ENCODE measurements at regions not wholly inside any gene's neighbourhood (a gene's known extent, or its start where the extent isn't known, plus 50 kb on each side); places are given as distances from the start of the nearest gene placed in this dataset.
A peak's percentile ranks its signal among the peaks of the same experiment; 100 is the strongest.

- no peak for ATAC-seq
Observed at GRCh38 chr3:34298653-34299052, 500.2 kb downstream of the PDCD6IP start.

GRCh38 chr3:34300621-34301020 is 502.2 kb downstream of the PDCD6IP start:
- DNase-seq, result no peak
- ATAC-seq, result no peak

More at GRCh38 chr3:34298653-34299052, 500.2 kb downstream of the PDCD6IP start:
- DNase-seq, result no peak

DNA sequence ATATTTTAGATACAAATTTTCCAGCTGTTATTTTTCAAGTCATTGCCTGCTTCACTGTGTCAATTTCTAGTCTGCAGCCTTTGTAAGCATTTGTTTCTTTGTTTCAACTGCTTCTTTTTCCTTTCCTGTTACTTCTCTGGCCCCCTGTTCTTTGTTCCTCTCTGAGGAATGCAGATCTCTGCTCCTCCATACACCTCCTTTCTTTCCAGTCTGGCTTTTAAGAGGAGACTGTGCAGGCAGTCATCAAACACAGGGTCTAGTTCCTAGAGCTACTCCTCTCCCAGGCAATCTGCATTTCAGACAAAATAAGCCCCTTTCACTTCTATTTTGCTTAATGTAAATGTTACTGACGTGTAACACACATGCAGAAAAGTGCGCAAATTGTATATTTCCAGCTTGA is 502.9 kb downstream of the PDCD6IP start:
- DNase-seq, result no peak

GRCh38 chr3:34305266-34305665 is 506.8 kb downstream of the PDCD6IP start:
- ATAC-seq, result no peak

More for the DNA sequence above, 502.9 kb downstream of the PDCD6IP start:
- ATAC-seq, result no peak

GRCh38 chr3:34312684-34313083 is 514.3 kb downstream of the PDCD6IP start:
- ATAC-seq (no peak), DNase-seq (no peak)

More at GRCh38 chr3:34305266-34305665, 506.8 kb downstream of the PDCD6IP start:
- DNase-seq, result no peak

- no peak for DNase-seq
- ATAC-seq, result no peak
Observed at GRCh38 chr3:34319881-34320280, 521.5 kb downstream of the PDCD6IP start.

DNA sequence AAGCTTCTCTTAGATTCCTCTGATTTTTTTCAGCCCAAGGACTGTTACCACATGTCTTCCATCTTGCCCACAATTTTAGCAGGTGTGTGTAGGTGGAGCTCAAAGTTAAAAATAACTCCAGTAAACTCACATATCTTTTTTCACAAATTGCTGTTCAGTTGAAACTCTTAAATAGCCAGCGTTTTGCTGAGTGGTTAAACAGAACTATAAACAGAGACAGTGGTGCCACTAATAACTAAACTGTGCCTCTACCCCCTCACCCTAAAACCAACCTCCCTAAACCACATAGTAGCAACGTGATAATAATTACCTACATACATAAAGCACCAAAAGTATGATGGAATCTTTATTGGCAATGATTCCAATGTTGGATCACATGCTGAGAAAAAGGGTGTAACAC is 525.1 kb downstream of the PDCD6IP start:
- ATAC-seq, result no peak
- DNase-seq, result no peak

DNA sequence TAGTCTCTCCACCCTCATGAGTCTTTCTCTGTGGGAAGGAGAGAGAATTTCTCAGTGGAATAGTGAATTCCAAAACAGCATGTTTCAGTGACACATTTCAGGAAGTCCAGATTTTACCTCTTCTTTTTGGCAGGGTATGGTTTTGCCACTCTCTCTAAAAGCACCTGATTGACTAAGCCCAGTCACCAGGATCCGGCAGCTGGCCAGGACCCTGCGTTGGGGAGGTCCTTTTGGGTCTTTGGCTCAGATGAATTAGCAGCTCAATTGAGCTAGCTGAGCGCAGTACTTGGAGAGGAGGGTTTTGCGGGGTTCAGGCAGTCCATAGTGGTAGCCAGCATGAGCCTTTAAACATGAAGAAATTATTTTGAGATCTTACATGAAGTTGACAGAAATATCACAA is 548.2 kb downstream of the PDCD6IP start:
- DNase-seq (no peak), ATAC-seq (no peak)

GRCh38 chr3:34351882-34352777 is 553.7 kb downstream of the PDCD6IP start:
- ATAC-seq (no peak), DNase-seq (no peak)

- DNase-seq, result no peak
- ATAC-seq, result no peak
Observed at GRCh38 chr3:34352778-34353331, 554.4 kb downstream of the PDCD6IP start.

DNA sequence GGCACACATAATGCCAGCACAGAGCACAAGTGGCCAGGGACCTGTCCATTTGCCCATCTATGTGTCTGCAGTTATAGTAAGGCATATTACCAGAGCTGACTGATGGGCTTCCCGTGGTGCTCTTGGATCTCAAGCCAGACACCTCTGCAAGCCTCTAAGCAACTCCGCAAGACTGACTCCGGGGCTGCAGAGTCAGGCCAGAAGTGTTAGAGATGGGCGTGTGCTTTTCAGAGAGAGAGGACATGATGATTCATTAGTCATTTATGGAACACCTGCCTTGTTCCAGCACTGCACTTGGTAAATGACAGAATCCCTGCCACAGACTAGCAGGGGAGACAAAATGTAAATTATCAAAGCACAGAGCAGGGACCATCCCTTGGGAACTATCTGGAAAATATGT is 559.0 kb downstream of the PDCD6IP start:
- DNase-seq, result no peak
- no peak for ATAC-seq

DNA sequence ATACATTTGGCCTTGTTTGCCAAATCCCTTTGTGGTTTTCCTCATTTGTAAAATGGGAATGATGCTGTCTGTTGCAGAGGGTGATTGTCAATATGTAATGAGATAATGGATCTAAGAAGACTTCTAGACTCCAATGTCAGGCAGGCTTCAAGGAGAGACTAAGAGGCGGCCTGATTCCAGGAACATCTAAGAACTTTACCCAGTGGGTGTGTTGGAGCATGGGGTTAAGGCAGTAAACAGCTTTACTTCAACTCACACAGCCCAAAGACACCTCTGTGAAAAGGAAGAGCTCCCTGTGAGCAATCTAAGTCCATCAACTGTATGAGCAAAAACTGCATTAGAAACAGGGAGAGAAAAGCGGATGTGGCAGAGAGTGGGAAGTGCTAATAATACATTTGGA is 560.6 kb downstream of the PDCD6IP start:
- DNase-seq (no peak), ATAC-seq (no peak)

DNA sequence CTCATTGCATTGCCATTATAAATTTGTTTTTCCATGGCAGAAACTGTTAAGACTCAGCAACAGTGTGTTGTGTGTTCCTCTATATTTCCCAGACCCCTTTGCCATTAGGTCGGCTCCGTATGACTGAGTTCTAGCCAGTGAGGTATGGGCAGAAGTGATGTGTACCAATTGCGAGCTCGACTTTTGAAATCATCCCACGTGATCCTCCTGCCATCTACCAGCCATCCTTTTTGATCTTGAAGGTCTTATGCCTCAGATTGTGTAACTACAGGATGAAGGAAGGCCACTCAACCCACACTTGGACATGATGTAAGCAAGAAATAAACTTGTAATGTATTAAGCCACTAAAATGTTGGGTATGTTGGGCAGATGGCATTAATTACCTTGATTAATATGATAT is 562.3 kb downstream of the PDCD6IP start:
- ATAC-seq, result no peak

GRCh38 chr3:34361921-34362320 is 563.5 kb downstream of the PDCD6IP start:
- DNase-seq, result no peak

More for the DNA sequence above, 562.3 kb downstream of the PDCD6IP start:
- no peak for DNase-seq

DNA sequence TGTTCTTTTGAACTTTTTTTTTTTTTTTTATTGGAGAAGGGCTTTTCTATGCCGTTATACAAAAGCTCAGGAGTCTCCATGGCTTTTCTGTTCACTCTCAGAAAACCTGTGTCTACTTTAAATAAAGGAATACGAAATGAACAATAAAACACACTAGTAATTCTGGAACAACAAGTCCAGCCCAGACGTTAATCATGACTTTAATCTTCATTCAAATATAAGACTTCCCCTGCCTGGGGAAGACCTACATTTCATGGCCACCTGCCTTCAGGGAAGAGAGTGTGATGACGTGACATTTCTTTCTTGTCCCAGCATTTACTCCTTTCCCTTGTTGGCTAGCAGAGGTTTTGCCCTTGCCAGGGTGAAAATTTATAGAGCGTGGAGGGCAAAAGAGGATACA is 564.5 kb downstream of the PDCD6IP start:
- ATAC-seq (no peak), DNase-seq (no peak)

More at GRCh38 chr3:34361921-34362320, 563.5 kb downstream of the PDCD6IP start:
- peak; percentile 46 for ATAC-seq

- no peak for ATAC-seq
- DNase-seq, result no peak
Observed at GRCh38 chr3:34363881-34364280, 565.5 kb downstream of the PDCD6IP start.

- ATAC-seq (no peak), DNase-seq (no peak)
Observed at GRCh38 chr3:34364335-34364734, 565.9 kb downstream of the PDCD6IP start.

DNA sequence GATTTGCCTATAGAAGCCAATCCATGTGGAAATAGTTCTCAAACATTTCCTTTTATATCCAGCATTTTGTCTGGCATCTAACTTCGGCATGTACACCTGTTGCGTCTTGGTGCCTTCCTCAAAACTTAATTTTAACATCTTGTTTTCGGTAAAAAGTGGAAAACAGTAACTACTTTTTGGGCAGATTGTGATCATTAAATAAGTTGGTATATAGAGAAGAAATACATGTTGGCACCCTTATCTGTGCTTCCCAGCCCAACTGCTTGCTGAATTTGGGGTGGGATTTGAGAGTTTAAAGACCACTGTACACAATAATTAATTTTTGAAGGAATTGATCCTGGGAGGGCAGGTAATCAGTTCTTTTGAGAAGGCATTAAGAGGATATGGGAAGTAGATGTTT is 566.8 kb downstream of the PDCD6IP start:
- DNase-seq, result no peak
- no peak for ATAC-seq

GRCh38 chr3:34365771-34366170 is 567.3 kb downstream of the PDCD6IP start:
- no peak for ATAC-seq
- DNase-seq, result no peak

DNA sequence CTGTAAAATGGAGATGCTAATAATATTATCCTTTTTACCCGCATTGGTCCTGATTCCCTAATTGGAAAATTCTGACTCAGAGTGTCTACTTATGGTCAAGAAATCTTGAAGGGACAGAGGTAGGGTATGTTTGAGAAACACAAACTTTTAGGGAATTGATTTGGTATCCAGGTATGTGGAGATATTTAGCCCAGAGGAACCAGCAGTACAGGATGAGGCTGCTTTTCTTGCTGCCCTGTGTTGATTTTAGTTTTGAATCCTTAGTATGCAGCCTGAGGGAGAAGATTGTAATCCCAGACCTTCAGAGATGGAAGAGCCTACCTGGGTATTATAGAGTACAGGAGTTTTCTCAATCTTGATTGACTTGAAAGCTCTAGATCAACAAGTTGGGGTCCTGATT is 569.1 kb downstream of the PDCD6IP start:
- ATAC-seq (no peak), DNase-seq (no peak)

DNA sequence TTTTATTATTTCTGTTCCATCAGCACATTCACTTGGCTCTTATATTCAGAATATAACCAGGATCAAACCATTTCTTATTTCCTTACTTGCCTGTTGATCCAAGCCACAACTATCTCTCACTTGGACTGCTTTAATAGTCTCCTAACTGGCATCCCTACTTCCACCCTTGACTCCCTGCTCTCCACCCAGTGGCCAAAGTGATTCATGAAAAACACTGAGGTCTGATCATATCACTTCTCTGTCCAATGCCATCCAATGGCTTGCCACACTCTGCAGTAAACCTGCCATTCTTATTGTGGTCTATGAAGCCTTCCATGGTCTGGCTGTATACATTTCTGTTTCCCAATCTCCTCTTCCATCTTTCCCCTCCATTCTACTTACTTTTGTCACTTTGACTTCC is 576.1 kb downstream of the PDCD6IP start:
- DNase-seq, result no peak
- no peak for ATAC-seq

GRCh38 chr3:34376691-34377090 is 578.3 kb downstream of the PDCD6IP start:
- DNase-seq (no peak), ATAC-seq (no peak)

GRCh38 chr3:34377961-34378360 is 579.5 kb downstream of the PDCD6IP start:
- DNase-seq (no peak), ATAC-seq (no peak)

DNA sequence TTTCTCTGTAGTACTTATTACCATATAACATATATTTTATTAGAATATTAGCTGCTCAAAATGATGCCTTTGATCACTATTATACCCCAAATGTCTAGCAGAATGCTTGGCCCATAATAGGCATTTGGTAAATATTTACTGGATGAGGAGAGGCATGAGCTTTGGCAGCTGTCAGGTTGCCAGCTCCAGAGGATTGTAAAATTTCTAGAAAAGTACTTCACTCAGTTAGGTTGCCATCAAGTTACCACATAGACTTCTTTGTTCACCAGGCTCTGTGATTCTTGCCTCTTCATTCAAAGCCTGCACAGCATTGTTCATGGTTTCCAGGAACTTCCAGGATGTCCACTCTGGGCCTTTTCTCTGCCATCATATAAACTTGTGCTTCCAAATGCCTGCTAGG is 582.8 kb downstream of the PDCD6IP start:
- ATAC-seq, result no peak

More for the DNA sequence above, 582.8 kb downstream of the PDCD6IP start:
- no peak for DNase-seq

Measured in stimulated activated naive CD8-positive, alpha-beta T cell treated with anti-CD3 and anti-CD28 coated beads, Interleukin-15, Interleukin-2, amounts not matched to agents 100 U/mL and 50 U/mL, for 24 hours (primary cell).